DOHH2 (cell line): ENCODE measurements at regions not wholly inside any gene's neighbourhood (a gene's known extent, or its start where the extent isn't known, plus 50 kb on each side); places are given as distances from the start of the nearest gene placed in this dataset.

ENCODE experiments used
- H3F3A ChIP-seq: fragments of 200-600 bp; sonication (generic), shearing (Covaris generic); 2 replicates; pipeline ENCODE4 v1.6.0; 2016; ENCODE audit warnings: antibody characterized with exemption, mild to moderate bottlenecking; ENCODE audit not compliant: control insufficient read depth, insufficient read depth
- H3K27ac ChIP-seq: fragments of 200-600 bp; sonication (generic); 2 replicates; pipeline ENCODE4 v1.5.1; 2014; ENCODE audit warnings: low read depth, mild to moderate bottlenecking, low read length, moderate library complexity
- H3K27me3 ChIP-seq: fragments of 200-600 bp; sonication (generic); 2 replicates; pipeline ENCODE4 v1.6.1; 2014; ENCODE audit warnings: mild to moderate bottlenecking, low read length, mixed read lengths; ENCODE audit not compliant: control insufficient read depth
- H3K36me3 ChIP-seq: fragments of 200-600 bp; sonication (generic); 2 replicates; pipeline ENCODE4 v1.6.1; 2014; ENCODE audit warnings: mild to moderate bottlenecking, low read length, moderate library complexity, mixed read lengths; ENCODE audit not compliant: control insufficient read depth
- H3K4me1 ChIP-seq: fragments of 200-600 bp; sonication (generic); 2 replicates; pipeline ENCODE4 v1.6.1; 2014; ENCODE audit warnings: mild to moderate bottlenecking, low read length, mixed read lengths; ENCODE audit not compliant: control insufficient read depth
- H3K4me2 ChIP-seq: fragments of 200-600 bp; sonication (generic); 2 replicates; pipeline ENCODE4 v1.6.0; 2014; ENCODE audit warnings: mild to moderate bottlenecking, low read length, moderate library complexity
- H3K4me3 ChIP-seq: fragments of 200-600 bp; sonication (generic); 2 replicates; pipeline ENCODE4 v1.5.1; 2014; ENCODE audit warnings: mild to moderate bottlenecking, low read length, mixed read lengths
- H3K79me2 ChIP-seq: fragments of 200-600 bp; sonication (generic); 2 replicates; pipeline ENCODE4 v1.6.1; 2014; ENCODE audit warnings: mild to moderate bottlenecking, low read length, mixed read lengths; ENCODE audit not compliant: control insufficient read depth
- H3K9me2 ChIP-seq: fragments of 200-600 bp; sonication (generic); replicated peaks from 2 replicates; pipeline ENCODE4 v1.6.1; 2014; ENCODE audit warnings: mild to moderate bottlenecking, low read length, mixed read lengths; ENCODE audit not compliant: control insufficient read depth
- H3K9me3 ChIP-seq: fragments of 200-600 bp; sonication (generic); 2 replicates; pipeline ENCODE4 v1.6.1; 2014; ENCODE audit warnings: antibody characterized with exemption, low read length, mixed read lengths; ENCODE audit not compliant: control insufficient read depth, insufficient read depth
- H4K20me1 ChIP-seq: fragments of 200-600 bp; sonication (generic); 2 replicates; pipeline ENCODE4 v1.6.0; 2014; ENCODE audit warnings: low read depth, mild to moderate bottlenecking, antibody characterized with exemption, low read length, moderate library complexity; ENCODE audit not compliant: control insufficient read depth, insufficient read depth
- EZH2phosphoT487 ChIP-seq: fragments of 200-600 bp; sonication (generic); IDR thresholded peaks from 2 replicates; pipeline ENCODE4 v1.6.1; 2017; ENCODE audit warnings: borderline replicate concordance, mild to moderate bottlenecking, antibody characterized with exemption, low read length, moderate library complexity, mixed read lengths
- TF ChIP-seq, protein P1 (sequence below): fragments of 200-600 bp; sonication (generic); IDR thresholded peaks from one replicate; pipeline ENCODE4 v1.5.1; 2014; ENCODE audit warnings: antibody characterized with exemption, mild to moderate bottlenecking, low read depth, low read length; ENCODE audit not compliant: poor library complexity, severe bottlenecking

DNA sequence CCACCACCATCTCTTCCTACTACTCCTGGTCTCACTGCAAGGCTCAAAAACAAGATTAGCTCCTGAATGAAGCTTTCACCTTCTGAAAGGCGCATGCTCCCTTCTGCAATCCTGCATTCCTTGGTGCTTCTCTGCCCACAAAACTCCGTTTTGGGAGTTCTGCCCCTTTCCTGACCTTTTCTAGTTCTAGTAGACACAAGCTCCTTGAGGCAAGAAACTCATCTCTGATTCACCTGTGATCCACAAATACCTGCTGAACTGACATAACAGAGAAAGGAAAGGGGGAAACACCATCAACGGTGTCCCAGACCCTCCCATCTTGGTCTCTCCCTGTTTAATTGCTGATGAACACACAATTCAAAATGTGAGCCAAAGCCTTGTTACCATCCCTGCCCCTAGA lies 64.0 kb upstream of the EGR2 start:
- Histone ChIP-seq H3K9me3 (no peaks in the 10 kb centered on the region), H3K4me3 (no peak overlapping the region), H3K36me3 (no peaks in the 10 kb centered on the region), H3K27me3 (no peaks in the 10 kb centered on the region), H3K4me2 (no peak overlapping the region), H3K79me2 (no peaks in the 10 kb centered on the region), H3K27ac (no peak overlapping the region), H3K9me2 (no peaks in the 10 kb centered on the region), H3K4me1 (no peaks in the 10 kb centered on the region), H3F3A (no peaks in the 10 kb centered on the region), H4K20me1 (no peaks in the 10 kb centered on the region)
- no peak for TF ChIP-seq EZH2phosphoT487
- TF ChIP-seq, protein P1, sequence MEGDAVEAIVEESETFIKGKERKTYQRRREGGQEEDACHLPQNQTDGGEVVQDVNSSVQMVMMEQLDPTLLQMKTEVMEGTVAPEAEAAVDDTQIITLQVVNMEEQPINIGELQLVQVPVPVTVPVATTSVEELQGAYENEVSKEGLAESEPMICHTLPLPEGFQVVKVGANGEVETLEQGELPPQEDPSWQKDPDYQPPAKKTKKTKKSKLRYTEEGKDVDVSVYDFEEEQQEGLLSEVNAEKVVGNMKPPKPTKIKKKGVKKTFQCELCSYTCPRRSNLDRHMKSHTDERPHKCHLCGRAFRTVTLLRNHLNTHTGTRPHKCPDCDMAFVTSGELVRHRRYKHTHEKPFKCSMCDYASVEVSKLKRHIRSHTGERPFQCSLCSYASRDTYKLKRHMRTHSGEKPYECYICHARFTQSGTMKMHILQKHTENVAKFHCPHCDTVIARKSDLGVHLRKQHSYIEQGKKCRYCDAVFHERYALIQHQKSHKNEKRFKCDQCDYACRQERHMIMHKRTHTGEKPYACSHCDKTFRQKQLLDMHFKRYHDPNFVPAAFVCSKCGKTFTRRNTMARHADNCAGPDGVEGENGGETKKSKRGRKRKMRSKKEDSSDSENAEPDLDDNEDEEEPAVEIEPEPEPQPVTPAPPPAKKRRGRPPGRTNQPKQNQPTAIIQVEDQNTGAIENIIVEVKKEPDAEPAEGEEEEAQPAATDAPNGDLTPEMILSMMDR = no peak

DNA sequence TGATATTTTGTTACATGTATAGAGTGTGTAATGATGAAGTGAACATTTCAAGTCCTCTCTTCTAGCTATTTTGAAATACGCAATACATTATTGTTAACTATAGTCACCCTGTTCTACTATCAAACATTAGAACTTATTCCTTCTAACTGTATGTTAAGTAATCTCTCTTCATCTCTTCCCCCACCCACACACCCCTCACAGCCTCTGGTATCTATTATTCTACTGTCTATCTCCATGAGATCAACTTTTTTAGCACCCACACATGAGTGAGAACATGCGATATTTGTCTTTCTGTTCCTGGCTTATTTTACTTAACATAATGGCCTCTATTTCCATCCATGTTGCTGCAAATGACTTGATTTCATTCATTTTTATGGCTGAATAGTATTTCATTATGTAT lies 57.7 kb upstream of the EGR2 start:
- no peak overlapping the region for H3K4me2 ChIP-seq
- H3K9me2 ChIP-seq = no peaks in the 10 kb centered on the region
- TF ChIP-seq, protein P1 = no peak
- TF ChIP-seq EZH2phosphoT487 = no peak
- H3K79me2 ChIP-seq = no peaks in the 10 kb centered on the region
- no peak overlapping the region for H3K27ac ChIP-seq
- no peaks in the 10 kb centered on the region for H3F3A ChIP-seq
- no peak overlapping the region for H3K4me3 ChIP-seq
- no peaks in the 10 kb centered on the region for H3K9me3 ChIP-seq
- no peaks in the 10 kb centered on the region for H4K20me1 ChIP-seq
- no peaks in the 10 kb centered on the region for H3K27me3 ChIP-seq
- no peaks in the 10 kb centered on the region for H3K36me3 ChIP-seq
- H3K4me1 ChIP-seq = no peaks in the 10 kb centered on the region

DNA sequence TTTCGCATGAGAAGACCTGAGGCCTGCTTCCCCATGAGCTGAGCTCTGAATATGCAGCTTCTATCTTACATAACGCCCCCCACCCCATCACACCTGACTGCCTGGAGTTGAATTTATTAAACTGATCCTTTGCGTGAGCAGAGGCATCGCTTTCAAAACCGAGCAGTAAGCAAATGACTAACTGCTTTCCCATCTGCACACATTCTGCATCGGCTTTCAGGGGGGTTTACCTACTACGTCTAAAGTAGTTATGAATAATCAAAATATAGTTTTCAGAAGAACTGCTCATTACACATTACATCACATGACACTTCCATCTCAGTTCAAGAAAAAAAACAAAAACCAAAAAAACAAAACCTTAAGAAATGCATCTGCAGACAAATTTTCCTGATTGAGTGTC lies 54.7 kb upstream of the EGR2 start:
- H3K27me3 ChIP-seq = no peaks in the 10 kb centered on the region
- no peaks in the 10 kb centered on the region for H3F3A ChIP-seq
- no peaks in the 10 kb centered on the region for H3K79me2 ChIP-seq
- H3K9me2 ChIP-seq = no peaks in the 10 kb centered on the region
- no peaks in the 10 kb centered on the region for H3K9me3 ChIP-seq
- TF ChIP-seq, protein P1 = no peak
- no peak for TF ChIP-seq EZH2phosphoT487
- H3K27ac ChIP-seq = no peak overlapping the region
- no peaks in the 10 kb centered on the region for H3K4me1 ChIP-seq
- H3K4me2 ChIP-seq = no peak overlapping the region
- H3K36me3 ChIP-seq = no peaks in the 10 kb centered on the region
- H3K4me3 ChIP-seq = no peak overlapping the region
- H4K20me1 ChIP-seq = no peaks in the 10 kb centered on the region

DNA sequence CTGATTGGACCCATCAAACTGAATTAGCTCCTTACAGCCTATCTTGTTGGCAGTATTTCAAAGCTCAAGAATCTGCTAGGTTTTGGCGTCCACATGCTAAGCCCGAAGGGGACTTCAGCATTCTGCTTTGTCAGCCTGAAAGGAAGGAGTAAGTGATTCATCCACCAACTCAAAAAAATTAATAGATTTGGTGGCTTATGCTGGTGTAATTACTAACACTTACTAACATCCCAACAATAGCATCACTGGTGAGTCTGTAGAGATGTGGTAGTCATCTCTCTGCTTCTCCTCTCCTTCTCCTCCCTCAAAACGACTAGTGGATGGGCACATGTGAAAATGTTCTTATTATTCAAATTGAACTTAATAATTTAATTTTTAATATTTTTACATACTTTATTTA lies 53.8 kb upstream of the EGR2 start:
- no peaks in the 10 kb centered on the region for H3K36me3 ChIP-seq
- no peaks in the 10 kb centered on the region for H3K4me1 ChIP-seq
- TF ChIP-seq EZH2phosphoT487 = no peak
- TF ChIP-seq, protein P1 = no peak
- H3K4me2 ChIP-seq = no peak overlapping the region
- no peaks in the 10 kb centered on the region for H3K9me2 ChIP-seq
- H3F3A ChIP-seq = no peaks in the 10 kb centered on the region
- H3K27me3 ChIP-seq = no peaks in the 10 kb centered on the region
- no peak overlapping the region for H3K4me3 ChIP-seq
- no peaks in the 10 kb centered on the region for H4K20me1 ChIP-seq
- no peaks in the 10 kb centered on the region for H3K9me3 ChIP-seq
- no peak overlapping the region for H3K27ac ChIP-seq
- H3K79me2 ChIP-seq = no peaks in the 10 kb centered on the region
